ENCODE measurements at regions not wholly inside any gene's neighbourhood (a gene's known extent, or its start where the extent isn't known, plus 50 kb on each side); places are given as distances from the start of the nearest gene placed in this dataset.

- TF ChIP-seq CLOCK (CRISPR knock-in tag; IDR thresholded peaks at IDR 0.05; ENCODE audit: borderline replicate concordance) (no peak), MIER1 (IDR thresholded peaks at IDR 0.05; ENCODE audit: low read depth) (no peak), NFIX (CRISPR knock-in tag; IDR thresholded peaks at IDR 0.05; ENCODE audit: low read depth) (no peak), SMAD3 (CRISPR knock-in tag; conservative IDR thresholded peaks at IDR 0.05) (peak; percentile 76; the same call in 1 of the 2 replicates), GABPB1 (CRISPR knock-in tag; IDR thresholded peaks at IDR 0.05) (no peak), ZNF407 (IDR thresholded peaks at IDR 0.05; ENCODE audit: low read depth) (no peak), KDM5B (IDR thresholded peaks at IDR 0.05; ENCODE audit: insufficient replicate concordance, low read depth, low read length) (no peak), RBM14 (IDR thresholded peaks at IDR 0.05; ENCODE audit: borderline replicate concordance, insufficient read depth, low read depth, low read length) (no peak), CREB3L1 (IDR thresholded peaks at IDR 0.05; ENCODE audit: borderline replicate concordance, low read depth) (peak; percentile 91), ZNF174 (CRISPR knock-in tag; IDR thresholded peaks at IDR 0.05) (no peak), XRCC4 (IDR thresholded peaks at IDR 0.05; ENCODE audit: extremely low read depth, insufficient read depth, insufficient read length) (no peak), CEBPB (tag; IDR thresholded peaks at IDR 0.05) (peak; percentile 98), RNF2 (IDR thresholded peaks at IDR 0.05) (peak; percentile 39; the same call in 1 of the 2 replicates), USF1 (CRISPR knock-in tag; IDR thresholded peaks at IDR 0.05) (no peak), NFATC3 (IDR thresholded peaks at IDR 0.05) (no peak)
Measured at GRCh38 chr1:116277840-116278540, 95.1 kb upstream of the ATP1A1 start (continued).

Measured in K562 (cell line).